Neuronal stem cell (in vitro differentiated cells): ENCODE measurements at regions not wholly inside any gene's neighbourhood (a gene's known extent, or its start where the extent isn't known, plus 50 kb on each side); places are given as distances from the start of the nearest gene placed in this dataset.
"Not testable (repeated sequence)": the region's sequence is repeated elsewhere in the genome, so short reads cannot be mapped to it uniquely, and the experiment has no call there.

Experiments used
- DNase-seq: peaks from one replicate; pipeline ENCODE4 v3.0.0-alpha.2; 2013; ENCODE audit warnings: low spot score
- H2AFZ ChIP-seq: one replicate; pipeline ENCODE4 v1.6.1; 2013; ENCODE audit warnings: mild to moderate bottlenecking, low read length, inconsistent platforms
- H2AK5ac ChIP-seq: 2 replicates; pipeline ENCODE4 v1.6.1; 2013; ENCODE audit warnings: low read depth, mild to moderate bottlenecking, inconsistent platforms, low read length, moderate library complexity, mixed read lengths
- H2BK120ac ChIP-seq: 2 replicates; pipeline ENCODE4 v1.6.1; 2013; ENCODE audit warnings: low read depth, mild to moderate bottlenecking, inconsistent platforms, low read length, moderate library complexity, mixed read lengths
- H2BK12ac ChIP-seq: one replicate; pipeline ENCODE4 v1.6.1; 2013; ENCODE audit warnings: low read length, inconsistent platforms
- H2BK15ac ChIP-seq: 2 replicates; pipeline ENCODE4 v1.6.1; 2013; ENCODE audit warnings: mild to moderate bottlenecking, low read length, inconsistent platforms, mixed read lengths
- H2BK5ac ChIP-seq: one replicate; pipeline ENCODE4 v1.6.1; 2013; ENCODE audit warnings: inconsistent platforms, mild to moderate bottlenecking, low read length, moderate library complexity
- H3K14ac ChIP-seq: one replicate; pipeline ENCODE4 v1.6.1; 2013; ENCODE audit warnings: low read length, inconsistent platforms
- H3K18ac ChIP-seq: 2 replicates; pipeline ENCODE4 v1.6.1; 2013; ENCODE audit warnings: low read length, inconsistent platforms
- H3K23ac ChIP-seq: 2 replicates; pipeline ENCODE4 v1.6.1; 2013; ENCODE audit warnings: low read depth, mild to moderate bottlenecking, mixed read lengths, low read length, inconsistent platforms; ENCODE audit not compliant: poor library complexity
- H3K27ac ChIP-seq: replicated peaks from 3 replicates; pipeline ENCODE4 v1.5.1; 2013; ENCODE audit warnings: low read length, inconsistent platforms
- H3K27me3 ChIP-seq, 3 experiments: 2 replicates each; pipeline ENCODE4 v1.6.1; 2013; ENCODE audit warnings: low read length in 3 of 3, mild to moderate bottlenecking in 2 of 3, inconsistent platforms in 1 of 3, low read depth in 1 of 3, mixed read lengths in 1 of 3, moderate library complexity in 1 of 3; ENCODE audit not compliant: control insufficient read depth in 3 of 3, insufficient read depth in 3 of 3
- H3K36me3 ChIP-seq, 2 donors: replicated peaks in 1 of 2; 2 replicates each; pipeline ENCODE4 v1.6.1; 2013; ENCODE audit warnings: low read length in 2 of 2; ENCODE audit not compliant: control insufficient read depth in 2 of 2, insufficient read depth in 2 of 2
- H3K4ac ChIP-seq: 2 replicates; pipeline ENCODE4 v1.6.1; 2013; ENCODE audit warnings: inconsistent platforms, mild to moderate bottlenecking, low read length, moderate library complexity
- H3K4me1 ChIP-seq, 2 donors: 1 replicate in 1 of 2; 2 replicates in 1 of 2; pipeline ENCODE4 v1.6.1; 2013; ENCODE audit warnings: low read length in 2 of 2, low read depth in 1 of 2; ENCODE audit not compliant: control insufficient read depth in 2 of 2, insufficient read depth in 1 of 2
- H3K4me2 ChIP-seq: one replicate; pipeline ENCODE4 v1.6.1; 2013; ENCODE audit warnings: mild to moderate bottlenecking, low read length, inconsistent platforms; ENCODE audit not compliant: insufficient read depth, poor library complexity, severe bottlenecking
- H3K4me3 ChIP-seq, 2 donors: 2 replicates each; pipeline ENCODE4 v1.5.1; 2013; ENCODE audit warnings: low read length in 2 of 2, mild to moderate bottlenecking in 2 of 2, inconsistent platforms in 1 of 2, moderate library complexity in 1 of 2
- H3K79me1 ChIP-seq: one replicate; pipeline ENCODE4 v1.6.1; 2013; ENCODE audit warnings: low read depth, mild to moderate bottlenecking, inconsistent platforms, low read length, moderate library complexity
- H3K9ac ChIP-seq: one replicate; pipeline ENCODE4 v1.6.1; 2013; ENCODE audit warnings: mild to moderate bottlenecking, low read depth, low read length, inconsistent platforms; ENCODE audit not compliant: poor library complexity
- H3K9me3 ChIP-seq, 2 donors: replicated peaks in 1 of 2; 2 replicates each; pipeline versions ENCODE3 to v1.6.1; 2013; ENCODE audit warnings: low read length in 2 of 2, mild to moderate bottlenecking in 2 of 2, inconsistent platforms in 1 of 2, low read depth in 1 of 2, mixed read lengths in 1 of 2, moderate library complexity in 1 of 2; ENCODE audit not compliant: control insufficient read depth in 2 of 2, insufficient read depth in 1 of 2
- H4K8ac ChIP-seq: one replicate; pipeline ENCODE4 v1.6.1; 2013; ENCODE audit warnings: low read depth, mild to moderate bottlenecking, inconsistent platforms, low read length, moderate library complexity
- H4K91ac ChIP-seq: one replicate; pipeline ENCODE4 v1.6.1; 2013; ENCODE audit warnings: low read length, low read depth, mild to moderate bottlenecking, inconsistent platforms; ENCODE audit not compliant: poor library complexity
- WGBS, 2 donors: extraction: QIAGEN DNeasy Blood & Tissue Kit; methylation state at CpG; one replicate each; pipeline ENCODE4 v1.1.7; 2013; ENCODE audit warnings: missing lambda C conversion rate in 2 of 2, mixed read lengths in 1 of 2; ENCODE audit not compliant: insufficient read length in 2 of 2, insufficient replicate concordance in 1 of 2; ENCODE audit errors: extremely low coverage in 2 of 2; 5-methylcytosine and 5-hydroxymethylcytosine counted together

DNA sequence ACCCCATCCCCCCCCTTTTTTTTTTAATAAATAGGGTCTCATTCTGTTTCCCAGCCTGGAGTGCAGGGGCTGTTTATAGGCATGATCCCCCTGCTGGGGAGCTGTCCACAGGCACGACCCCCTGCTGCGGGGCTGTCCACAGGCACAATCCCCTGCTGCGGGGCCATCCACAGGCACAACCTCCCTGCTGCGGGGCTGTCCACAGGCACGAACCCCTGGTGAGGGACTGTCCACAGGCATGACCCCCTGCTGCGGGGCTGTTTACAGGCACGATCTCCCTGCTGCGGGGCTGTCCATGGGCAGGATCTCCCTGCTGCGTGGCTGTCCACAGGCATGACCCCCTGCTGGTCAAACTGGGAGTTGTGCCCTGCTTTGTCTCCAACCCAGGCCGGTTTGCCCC, 5290.1 kb upstream of the TPTE start:
- not testable (repeated sequence) for H2BK5ac ChIP-seq, H2BK120ac ChIP-seq, H2AFZ ChIP-seq, H3K9me3 ChIP-seq, H3K4me1 ChIP-seq, H3K4me3 ChIP-seq, DNase-seq, H2AK5ac ChIP-seq, H3K4me2 ChIP-seq, H3K27ac ChIP-seq, H3K18ac ChIP-seq, H3K36me3 ChIP-seq, H3K14ac ChIP-seq, H3K79me1 ChIP-seq, H2BK15ac ChIP-seq, H3K27me3 ChIP-seq, H3K4ac ChIP-seq, H3K23ac ChIP-seq, H2BK12ac ChIP-seq, H4K91ac ChIP-seq
- no CpG with 5 or more reads among the region's 10 CpGs for WGBS, 2 donors
- Histone ChIP-seq H3K9ac (peak overlapping the region; percentile 66), H4K8ac (peak overlapping the region; percentile 52)

DNA sequence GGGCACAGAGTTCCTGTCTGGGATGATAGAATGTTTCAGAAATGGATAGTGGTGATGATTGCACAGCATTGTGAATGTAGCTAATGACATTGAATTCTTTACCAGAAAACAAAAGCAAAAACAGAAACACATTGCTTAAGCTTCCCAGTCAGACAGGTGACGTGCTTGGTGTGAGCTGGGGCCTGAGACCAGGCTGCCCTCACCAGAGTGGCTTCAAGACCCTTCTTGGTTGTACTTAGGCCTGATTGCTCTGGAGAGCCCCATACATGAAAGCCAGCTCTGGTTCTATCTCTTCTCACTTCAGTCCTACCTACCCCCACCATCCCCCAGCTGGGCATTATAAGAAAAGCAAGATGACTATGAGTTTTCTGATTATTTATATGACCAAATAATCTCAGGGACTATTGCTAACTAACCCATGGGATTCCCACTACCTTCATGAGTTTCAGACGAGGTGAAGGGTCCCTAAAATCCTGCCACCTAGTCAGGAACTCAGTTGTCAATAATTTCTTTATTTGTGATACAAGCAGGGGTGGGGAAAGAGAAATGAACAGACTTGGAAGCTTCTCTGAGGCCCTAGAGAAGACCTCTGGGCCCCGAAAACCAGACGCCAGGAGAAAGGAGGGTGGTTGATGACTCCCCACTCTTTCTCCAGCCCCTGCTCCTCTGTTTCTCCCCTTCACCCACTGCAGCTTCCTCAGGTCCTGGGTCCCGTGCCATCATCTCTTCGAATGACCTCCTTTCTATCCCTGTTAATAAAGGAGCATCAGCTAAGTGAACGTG, 5289.0 kb upstream of the TPTE start:
- H2BK5ac ChIP-seq, H2BK120ac ChIP-seq, H3K23ac ChIP-seq, H3K4ac ChIP-seq, H2AFZ ChIP-seq, H3K27me3 ChIP-seq, H3K27ac ChIP-seq, H3K36me3 ChIP-seq, H3K4me2 ChIP-seq, H3K14ac ChIP-seq, H3K18ac ChIP-seq, H3K4me1 ChIP-seq, DNase-seq, H3K9ac ChIP-seq, H4K8ac ChIP-seq, H2BK15ac ChIP-seq, H3K4me3 ChIP-seq, H3K79me1 ChIP-seq, H4K91ac ChIP-seq, H2BK12ac ChIP-seq, H3K9me3 ChIP-seq, H2AK5ac ChIP-seq: not testable (repeated sequence)
- no CpG with 5 or more reads among the region's 7 CpGs for WGBS, 2 donors

DNA sequence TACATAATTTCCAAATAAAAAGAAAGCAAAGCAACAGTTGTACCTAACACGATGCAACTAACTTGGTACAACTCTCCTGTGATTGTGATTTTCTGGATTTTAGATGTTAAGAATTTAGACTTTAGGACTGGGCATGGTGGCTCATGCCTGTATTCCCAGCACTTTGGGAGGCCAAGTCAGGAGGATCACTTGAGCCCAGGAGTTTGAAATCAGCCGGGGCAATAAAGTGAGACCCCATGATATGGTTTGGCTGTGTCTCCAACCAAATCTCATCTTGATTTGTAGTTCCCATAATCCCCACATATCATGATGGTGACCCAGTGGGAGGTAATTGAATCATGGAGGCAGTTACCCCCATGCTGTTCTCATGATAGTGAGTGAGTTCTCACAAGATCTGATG, 5285.6 kb upstream of the TPTE start:
- DNase-seq, H3K9ac ChIP-seq, H3K4me1 ChIP-seq, H3K4me2 ChIP-seq, H3K23ac ChIP-seq, H3K9me3 ChIP-seq, H4K8ac ChIP-seq, H2BK120ac ChIP-seq, H4K91ac ChIP-seq, H2BK12ac ChIP-seq, H3K14ac ChIP-seq, H2BK5ac ChIP-seq, H3K4me3 ChIP-seq, H3K18ac ChIP-seq, H3K27ac ChIP-seq, H3K4ac ChIP-seq, H2BK15ac ChIP-seq, H3K79me1 ChIP-seq, H3K36me3 ChIP-seq, H2AK5ac ChIP-seq, H2AFZ ChIP-seq, H3K27me3 ChIP-seq: not testable (repeated sequence)
- no CpG with 5 or more reads among the region's 2 CpGs for WGBS, 2 donors

DNA sequence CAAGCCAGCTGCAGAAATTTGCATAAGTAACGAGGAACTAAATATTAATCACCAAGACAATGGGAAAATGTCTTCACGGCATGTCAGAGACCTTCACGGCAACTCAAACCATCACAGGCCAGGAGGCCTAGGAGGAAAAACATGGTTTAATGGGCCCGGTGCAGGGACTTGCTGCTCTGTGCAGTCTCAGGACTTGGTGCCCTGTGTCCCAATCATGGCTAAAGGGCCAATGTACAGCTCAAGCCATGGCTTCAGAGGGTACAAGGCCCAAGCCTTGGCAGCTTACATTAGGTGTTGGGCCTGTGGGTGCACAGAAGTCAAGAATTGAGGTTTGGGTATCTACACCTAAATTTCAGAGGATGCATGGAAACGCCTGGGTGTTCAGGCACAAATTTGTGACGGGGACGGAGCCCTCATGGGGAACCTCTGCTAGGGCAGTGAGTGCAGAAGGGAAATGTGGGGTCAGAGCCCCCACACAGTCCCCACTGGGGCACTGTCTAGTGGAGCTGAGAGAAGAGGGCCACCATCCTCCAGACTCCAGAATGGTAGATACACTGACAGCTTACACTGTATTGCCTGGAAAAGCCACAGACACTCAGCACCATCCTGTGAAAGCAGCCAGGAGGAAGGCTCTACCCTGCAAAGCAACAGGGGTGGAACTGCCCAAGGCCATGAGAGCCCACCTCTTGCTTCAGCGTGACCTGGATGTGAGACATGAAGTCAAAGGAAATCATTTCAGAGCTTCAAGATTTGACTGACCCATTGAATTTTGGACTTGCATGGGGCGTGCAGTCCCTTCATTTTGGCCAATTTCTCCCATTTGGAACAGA, 5284.3 kb upstream of the TPTE start:
- no CpG with 5 or more reads among the region's 9 CpGs for WGBS, 2 donors
- H2BK5ac ChIP-seq, H4K8ac ChIP-seq, H4K91ac ChIP-seq, DNase-seq, H2BK120ac ChIP-seq, H2AFZ ChIP-seq, H3K9ac ChIP-seq, H3K14ac ChIP-seq, H2BK12ac ChIP-seq, H3K27ac ChIP-seq, H2BK15ac ChIP-seq, H3K4me1 ChIP-seq, H2AK5ac ChIP-seq, H3K18ac ChIP-seq, H3K23ac ChIP-seq, H3K27me3 ChIP-seq, H3K36me3 ChIP-seq, H3K4ac ChIP-seq, H3K9me3 ChIP-seq, H3K79me1 ChIP-seq, H3K4me2 ChIP-seq, H3K4me3 ChIP-seq: not testable (repeated sequence)
